ENCODE measurements at regions not wholly inside any gene's neighbourhood (a gene's known extent, or its start where the extent isn't known, plus 50 kb on each side); places are given as distances from the start of the nearest gene placed in this dataset.

DNA sequence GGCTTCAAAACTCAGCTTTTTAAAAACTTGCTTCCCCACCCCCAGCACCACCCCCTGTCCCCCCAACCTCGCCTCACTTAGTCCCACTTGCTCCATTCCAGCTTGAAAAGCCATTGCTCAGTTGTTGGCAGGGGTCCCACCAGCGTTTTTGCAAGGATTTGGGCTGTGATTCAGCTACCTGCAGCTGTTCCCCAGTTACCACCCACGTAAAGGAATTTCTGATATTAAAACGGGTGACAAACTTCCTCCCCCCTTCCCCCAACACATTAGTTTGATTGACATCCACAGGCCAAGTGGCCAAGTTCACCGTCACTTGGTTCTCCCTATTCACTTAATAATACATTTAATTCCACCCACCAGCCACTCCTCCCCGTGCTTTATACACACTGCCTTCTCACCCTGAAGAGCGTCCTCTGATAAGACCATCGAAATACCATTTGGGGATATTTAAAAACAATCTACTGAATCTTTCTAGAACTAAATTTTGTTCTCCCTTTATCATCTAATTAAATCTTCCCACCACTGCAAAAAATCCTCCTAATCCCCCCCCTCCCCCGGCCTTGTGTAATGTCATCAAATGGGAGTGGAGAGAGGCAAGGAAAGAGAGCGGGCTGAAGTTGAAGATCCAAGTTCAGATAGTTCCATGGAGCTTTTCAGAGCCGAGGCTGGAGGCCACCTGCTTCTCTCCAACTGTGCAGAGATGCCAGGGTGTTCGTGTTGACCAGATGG, 55.1 kb downstream of the SOX9 start:
- TF ChIP-seq, protein P1, sequence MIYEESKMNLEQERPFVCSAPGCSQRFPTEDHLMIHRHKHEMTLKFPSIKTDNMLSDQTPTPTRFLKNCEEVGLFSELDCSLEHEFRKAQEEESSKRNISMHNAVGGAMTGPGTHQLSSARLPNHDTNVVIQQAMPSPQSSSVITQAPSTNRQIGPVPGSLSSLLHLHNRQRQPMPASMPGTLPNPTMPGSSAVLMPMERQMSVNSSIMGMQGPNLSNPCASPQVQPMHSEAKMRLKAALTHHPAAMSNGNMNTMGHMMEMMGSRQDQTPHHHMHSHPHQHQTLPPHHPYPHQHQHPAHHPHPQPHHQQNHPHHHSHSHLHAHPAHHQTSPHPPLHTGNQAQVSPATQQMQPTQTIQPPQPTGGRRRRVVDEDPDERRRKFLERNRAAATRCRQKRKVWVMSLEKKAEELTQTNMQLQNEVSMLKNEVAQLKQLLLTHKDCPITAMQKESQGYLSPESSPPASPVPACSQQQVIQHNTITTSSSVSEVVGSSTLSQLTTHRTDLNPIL (CRISPR knock-in tag; IDR thresholded peaks at IDR 0.05; ENCODE audit: low read depth) = no peak
- no peak for ATAC-seq

DNA sequence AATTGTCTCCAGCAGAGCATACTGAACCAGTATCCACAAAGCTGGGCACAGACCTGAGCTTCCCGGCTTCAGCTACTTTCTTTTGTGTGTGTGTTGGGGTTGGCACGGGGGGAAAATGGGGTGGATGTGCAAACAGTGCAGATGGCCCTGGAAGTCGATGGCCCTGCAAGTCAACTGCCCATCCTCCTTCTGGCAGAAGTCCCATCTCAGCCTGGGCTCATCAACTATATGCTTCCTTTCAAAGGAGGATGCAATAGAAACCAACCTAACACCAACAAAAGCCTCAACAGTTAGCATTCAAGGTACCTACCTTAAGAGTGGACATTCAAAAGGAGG, 55.7 kb downstream of the SOX9 start:
- TF ChIP-seq, protein P2, sequence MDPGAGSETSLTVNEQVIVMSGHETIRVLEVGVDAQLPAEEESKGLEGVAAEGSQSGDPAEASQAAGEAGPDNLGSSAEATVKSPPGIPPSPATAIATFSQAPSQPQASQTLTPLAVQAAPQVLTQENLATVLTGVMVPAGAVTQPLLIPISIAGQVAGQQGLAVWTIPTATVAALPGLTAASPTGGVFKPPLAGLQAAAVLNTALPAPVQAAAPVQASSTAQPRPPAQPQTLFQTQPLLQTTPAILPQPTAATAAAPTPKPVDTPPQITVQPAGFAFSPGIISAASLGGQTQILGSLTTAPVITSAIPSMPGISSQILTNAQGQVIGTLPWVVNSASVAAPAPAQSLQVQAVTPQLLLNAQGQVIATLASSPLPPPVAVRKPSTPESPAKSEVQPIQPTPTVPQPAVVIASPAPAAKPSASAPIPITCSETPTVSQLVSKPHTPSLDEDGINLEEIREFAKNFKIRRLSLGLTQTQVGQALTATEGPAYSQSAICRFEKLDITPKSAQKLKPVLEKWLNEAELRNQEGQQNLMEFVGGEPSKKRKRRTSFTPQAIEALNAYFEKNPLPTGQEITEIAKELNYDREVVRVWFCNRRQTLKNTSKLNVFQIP (CRISPR knock-in tag; IDR thresholded peaks at IDR 0.05; ENCODE audit: borderline replicate concordance, low read depth) = no peak
- TF ChIP-seq BACH2 (CRISPR knock-in tag; IDR thresholded peaks at IDR 0.05; ENCODE audit: borderline replicate concordance) (no peak), ZNF8 (CRISPR knock-in tag; IDR thresholded peaks at IDR 0.05) (no peak)
- no peak for ATAC-seq

DNA sequence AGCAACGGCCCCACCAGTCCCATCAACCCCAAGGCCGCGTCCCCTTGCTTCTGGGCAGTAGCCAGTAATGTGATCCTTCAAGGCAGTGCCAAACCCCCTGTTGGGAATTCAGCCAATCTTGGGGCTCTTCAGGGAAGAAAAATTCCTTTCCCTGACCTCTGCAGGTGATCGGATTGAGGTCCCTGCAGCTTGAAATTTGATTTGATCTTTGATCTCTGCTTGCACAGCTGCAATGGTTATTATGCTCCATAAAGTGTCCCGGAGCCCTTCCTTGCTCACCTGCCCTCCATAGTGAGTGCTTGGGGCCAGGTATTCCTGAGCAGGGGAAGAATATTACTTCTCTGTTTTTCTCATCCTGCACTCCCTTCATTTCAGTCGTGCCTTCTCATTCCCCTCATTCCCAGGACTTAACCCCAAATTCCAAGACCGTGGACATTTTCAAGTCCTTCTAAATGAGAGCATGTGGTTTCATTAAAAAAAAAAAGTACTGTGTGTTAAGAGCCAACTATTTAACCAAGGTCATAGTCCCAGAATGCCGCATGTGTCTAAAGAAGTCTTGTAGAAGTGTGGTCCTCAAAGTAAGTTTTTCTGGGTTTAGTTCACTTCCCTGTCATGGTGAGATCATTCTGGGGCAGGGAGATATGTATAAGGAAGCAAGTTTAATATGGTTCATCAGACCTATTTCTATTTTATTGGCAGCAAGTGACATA, 56.3 kb downstream of the SOX9 start:
- ATAC-seq = no peak
- TF ChIP-seq GLIS3 (CRISPR knock-in tag; IDR thresholded peaks at IDR 0.05) (no peak), TCF4 (CRISPR knock-in tag; IDR thresholded peaks at IDR 0.05; ENCODE audit: borderline replicate concordance) (no peak), ARNTL (CRISPR knock-in tag; IDR thresholded peaks at IDR 0.05; ENCODE audit: borderline replicate concordance, low read depth) (no peak), ZFP30 (CRISPR knock-in tag; IDR thresholded peaks at IDR 0.05) (no peak), ZNF8 (CRISPR knock-in tag; IDR thresholded peaks at IDR 0.05) (no peak), ZNF565 (CRISPR knock-in tag; conservative IDR thresholded peaks at IDR 0.05; ENCODE audit: low read depth) (no peak), TOX (CRISPR knock-in tag; IDR thresholded peaks at IDR 0.05; ENCODE audit: borderline replicate concordance) (no peak), RARB (CRISPR knock-in tag; IDR thresholded peaks at IDR 0.05) (no peak), ZC3H10 (CRISPR knock-in tag; IDR thresholded peaks at IDR 0.05) (no peak)

DNA sequence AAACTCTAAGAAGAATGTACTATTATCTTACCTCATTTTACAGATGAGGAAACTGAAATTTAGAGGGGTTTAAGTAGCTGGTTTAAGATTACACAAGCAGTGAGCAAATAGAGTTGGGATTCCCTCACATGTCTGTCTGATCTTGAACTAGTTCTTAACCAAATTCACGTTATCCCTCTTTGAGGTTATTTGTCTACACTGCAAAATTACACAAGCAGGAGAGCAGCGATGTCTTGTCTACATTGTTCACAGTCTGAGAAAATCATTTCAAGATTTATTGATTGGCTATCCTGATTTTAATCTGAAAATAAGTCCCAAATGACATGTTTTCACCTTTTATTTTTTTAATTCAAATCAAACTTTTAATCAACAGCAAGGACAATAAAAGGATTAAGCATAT, 56.9 kb downstream of the SOX9 start:
- no peak for TF ChIP-seq GLIS3 (CRISPR knock-in tag; IDR thresholded peaks at IDR 0.05)
- TF ChIP-seq ESRRG (CRISPR knock-in tag; IDR thresholded peaks at IDR 0.05) = no peak
- TF ChIP-seq, protein P3, sequence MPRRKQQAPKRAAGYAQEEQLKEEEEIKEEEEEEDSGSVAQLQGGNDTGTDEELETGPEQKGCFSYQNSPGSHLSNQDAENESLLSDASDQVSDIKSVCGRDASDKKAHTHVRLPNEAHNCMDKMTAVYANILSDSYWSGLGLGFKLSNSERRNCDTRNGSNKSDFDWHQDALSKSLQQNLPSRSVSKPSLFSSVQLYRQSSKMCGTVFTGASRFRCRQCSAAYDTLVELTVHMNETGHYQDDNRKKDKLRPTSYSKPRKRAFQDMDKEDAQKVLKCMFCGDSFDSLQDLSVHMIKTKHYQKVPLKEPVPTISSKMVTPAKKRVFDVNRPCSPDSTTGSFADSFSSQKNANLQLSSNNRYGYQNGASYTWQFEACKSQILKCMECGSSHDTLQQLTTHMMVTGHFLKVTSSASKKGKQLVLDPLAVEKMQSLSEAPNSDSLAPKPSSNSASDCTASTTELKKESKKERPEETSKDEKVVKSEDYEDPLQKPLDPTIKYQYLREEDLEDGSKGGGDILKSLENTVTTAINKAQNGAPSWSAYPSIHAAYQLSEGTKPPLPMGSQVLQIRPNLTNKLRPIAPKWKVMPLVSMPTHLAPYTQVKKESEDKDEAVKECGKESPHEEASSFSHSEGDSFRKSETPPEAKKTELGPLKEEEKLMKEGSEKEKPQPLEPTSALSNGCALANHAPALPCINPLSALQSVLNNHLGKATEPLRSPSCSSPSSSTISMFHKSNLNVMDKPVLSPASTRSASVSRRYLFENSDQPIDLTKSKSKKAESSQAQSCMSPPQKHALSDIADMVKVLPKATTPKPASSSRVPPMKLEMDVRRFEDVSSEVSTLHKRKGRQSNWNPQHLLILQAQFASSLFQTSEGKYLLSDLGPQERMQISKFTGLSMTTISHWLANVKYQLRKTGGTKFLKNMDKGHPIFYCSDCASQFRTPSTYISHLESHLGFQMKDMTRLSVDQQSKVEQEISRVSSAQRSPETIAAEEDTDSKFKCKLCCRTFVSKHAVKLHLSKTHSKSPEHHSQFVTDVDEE (CRISPR knock-in tag; IDR thresholded peaks at IDR 0.05) = no peak
- no peak for TF ChIP-seq ZFP30 (CRISPR knock-in tag; IDR thresholded peaks at IDR 0.05)
- no peak for TF ChIP-seq TOX (CRISPR knock-in tag; IDR thresholded peaks at IDR 0.05; ENCODE audit: borderline replicate concordance)
- no peak for TF ChIP-seq ZC3H10 (CRISPR knock-in tag; IDR thresholded peaks at IDR 0.05)
- no peak for TF ChIP-seq TCF4 (CRISPR knock-in tag; IDR thresholded peaks at IDR 0.05; ENCODE audit: borderline replicate concordance)
- no peak for TF ChIP-seq ARNTL (CRISPR knock-in tag; IDR thresholded peaks at IDR 0.05; ENCODE audit: borderline replicate concordance, low read depth)
- TF ChIP-seq, protein P4, sequence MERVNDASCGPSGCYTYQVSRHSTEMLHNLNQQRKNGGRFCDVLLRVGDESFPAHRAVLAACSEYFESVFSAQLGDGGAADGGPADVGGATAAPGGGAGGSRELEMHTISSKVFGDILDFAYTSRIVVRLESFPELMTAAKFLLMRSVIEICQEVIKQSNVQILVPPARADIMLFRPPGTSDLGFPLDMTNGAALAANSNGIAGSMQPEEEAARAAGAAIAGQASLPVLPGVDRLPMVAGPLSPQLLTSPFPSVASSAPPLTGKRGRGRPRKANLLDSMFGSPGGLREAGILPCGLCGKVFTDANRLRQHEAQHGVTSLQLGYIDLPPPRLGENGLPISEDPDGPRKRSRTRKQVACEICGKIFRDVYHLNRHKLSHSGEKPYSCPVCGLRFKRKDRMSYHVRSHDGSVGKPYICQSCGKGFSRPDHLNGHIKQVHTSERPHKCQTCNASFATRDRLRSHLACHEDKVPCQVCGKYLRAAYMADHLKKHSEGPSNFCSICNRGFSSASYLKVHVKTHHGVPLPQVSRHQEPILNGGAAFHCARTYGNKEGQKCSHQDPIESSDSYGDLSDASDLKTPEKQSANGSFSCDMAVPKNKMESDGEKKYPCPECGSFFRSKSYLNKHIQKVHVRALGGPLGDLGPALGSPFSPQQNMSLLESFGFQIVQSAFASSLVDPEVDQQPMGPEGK (CRISPR knock-in tag; IDR thresholded peaks at IDR 0.05; ENCODE audit: borderline replicate concordance) = no peak
- ATAC-seq = no peak

DNA sequence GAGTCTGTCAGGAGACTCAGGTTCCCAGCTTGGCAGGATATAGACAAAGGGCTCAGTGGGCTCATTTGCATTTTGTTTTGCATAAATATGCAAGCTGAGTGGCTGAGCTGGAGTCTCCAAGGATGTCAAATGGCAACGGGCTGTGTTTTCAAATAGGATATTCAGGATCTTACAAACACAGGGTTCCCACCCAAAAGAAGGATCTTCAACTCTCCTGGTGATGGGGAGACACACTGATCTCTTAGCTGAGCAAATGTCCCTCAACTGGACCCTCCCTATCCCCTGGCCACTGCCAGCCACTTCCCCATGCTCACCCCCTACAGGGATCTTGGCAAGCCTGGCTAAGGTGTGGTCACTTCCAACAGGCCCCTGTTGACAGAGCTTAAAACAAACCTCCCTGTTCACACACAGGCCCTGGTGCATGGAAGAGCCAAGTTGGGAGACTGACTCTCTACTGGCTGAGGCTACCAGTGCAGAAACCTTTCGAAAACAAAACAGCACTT, 61.6 kb downstream of the SOX9 start:
- no peak for ATAC-seq
- TF ChIP-seq ESRRG (CRISPR knock-in tag; IDR thresholded peaks at IDR 0.05) (no peak), ZFP30 (CRISPR knock-in tag; IDR thresholded peaks at IDR 0.05) (no peak)
